Activated CD8-positive, alpha-beta memory T cell treated with anti-CD3 and anti-CD28 coated beads for 36 hours (primary cell): ENCODE measurements at regions not wholly inside any gene's neighbourhood (a gene's known extent, or its start where the extent isn't known, plus 50 kb on each side); places are given as distances from the start of the nearest gene placed in this dataset.
"Not testable (repeated sequence)": the region's sequence is repeated elsewhere in the genome, so short reads cannot be mapped to it uniquely, and the experiment has no call there.

Experiments
- CTCF ChIA-PET: fragments of 350-600 bp; sonication (Branson Sonifier 250); formaldehyde crosslinking; loops from one replicate; lab custom pipeline; 2021; ENCODE audit warnings: antibody characterized with exemption; lab: Charles Lee
- POLR2A ChIA-PET: fragments of 350-600 bp; sonication (Branson Sonifier 250); formaldehyde crosslinking; loops from one replicate; lab custom pipeline; 2021; ENCODE audit warnings: antibody characterized with exemption; lab: Charles Lee

DNA sequence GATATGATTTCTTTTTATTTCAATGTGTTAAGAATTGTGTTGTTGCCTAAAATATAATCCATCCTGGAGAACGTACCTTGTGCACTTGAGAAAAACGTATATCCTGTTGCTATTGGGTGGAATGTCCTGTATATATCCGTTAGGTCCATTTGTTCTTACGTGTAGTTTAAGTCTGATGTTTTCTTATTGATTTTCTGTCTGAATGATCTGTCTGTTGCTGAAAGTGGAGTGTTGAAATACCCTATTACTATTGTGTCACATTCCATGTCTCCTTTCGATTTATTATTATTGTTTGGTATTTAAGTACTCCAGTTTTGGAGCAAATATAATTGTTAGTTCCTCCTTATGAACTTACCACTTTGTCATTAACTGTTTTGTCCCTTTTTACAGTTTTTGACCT, 270.6 kb downstream of the UBE2NL start:
- CTCF ChIA-PET, POLR2A ChIA-PET: not testable (repeated sequence)

DNA sequence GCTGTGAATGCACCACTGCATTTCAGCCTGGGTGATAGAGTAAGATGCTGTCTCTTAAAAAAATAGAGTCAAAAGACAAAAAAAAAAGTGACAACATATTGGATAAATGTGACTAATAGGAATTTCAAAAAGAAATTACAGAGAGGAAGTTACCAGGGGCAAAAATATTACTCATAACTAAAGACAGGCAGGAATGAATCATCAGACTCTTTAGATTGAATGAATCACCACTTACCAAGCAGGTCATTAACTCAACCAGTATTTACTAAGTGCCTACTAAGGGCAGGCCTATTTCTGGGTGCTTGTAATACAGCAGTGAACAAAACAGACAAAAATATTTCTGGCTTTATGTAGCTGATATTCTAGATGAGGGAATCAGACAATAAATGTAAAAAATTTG, 301.3 kb downstream of the UBE2NL start:
- POLR2A ChIA-PET, CTCF ChIA-PET: not testable (repeated sequence)

DNA sequence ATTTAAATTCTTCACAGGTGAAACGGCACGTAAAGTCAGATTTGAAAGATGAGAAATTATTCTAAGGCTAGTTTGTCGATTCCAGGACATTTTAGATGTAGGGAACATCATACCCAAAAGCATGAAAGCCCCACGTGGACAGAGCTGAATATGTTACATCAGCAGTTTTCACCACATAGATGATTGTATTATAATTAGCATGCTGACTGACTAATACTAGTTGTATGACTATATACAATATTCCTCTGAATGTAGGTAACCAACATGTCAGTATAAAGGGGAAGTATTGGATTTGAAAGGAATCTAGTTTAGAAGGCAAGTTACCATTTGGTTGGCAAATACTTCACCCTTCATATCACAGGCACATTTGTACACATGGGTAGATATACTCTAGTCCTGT, 304.6 kb downstream of the UBE2NL start:
- CTCF ChIA-PET, POLR2A ChIA-PET: not testable (repeated sequence)

DNA sequence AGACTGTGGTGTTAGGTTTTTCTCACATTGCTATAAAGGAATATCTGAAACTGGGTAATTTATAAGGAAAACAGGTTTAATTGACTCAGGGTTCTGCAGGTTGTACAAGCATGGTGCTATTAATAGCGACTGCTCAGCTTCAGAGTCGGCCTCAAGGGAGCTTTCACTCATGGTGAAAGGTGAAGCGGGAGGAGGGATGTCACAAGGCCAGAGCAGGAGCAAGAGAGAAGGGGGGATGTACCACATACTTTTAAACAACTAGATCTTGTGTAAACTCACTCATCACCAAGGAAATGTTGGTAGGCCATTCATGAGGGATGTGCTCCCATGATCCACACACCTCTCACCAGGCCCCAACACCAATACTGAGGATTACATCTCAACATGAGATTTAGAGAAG, 313.2 kb downstream of the UBE2NL start:
- POLR2A ChIA-PET, CTCF ChIA-PET: not testable (repeated sequence)

DNA sequence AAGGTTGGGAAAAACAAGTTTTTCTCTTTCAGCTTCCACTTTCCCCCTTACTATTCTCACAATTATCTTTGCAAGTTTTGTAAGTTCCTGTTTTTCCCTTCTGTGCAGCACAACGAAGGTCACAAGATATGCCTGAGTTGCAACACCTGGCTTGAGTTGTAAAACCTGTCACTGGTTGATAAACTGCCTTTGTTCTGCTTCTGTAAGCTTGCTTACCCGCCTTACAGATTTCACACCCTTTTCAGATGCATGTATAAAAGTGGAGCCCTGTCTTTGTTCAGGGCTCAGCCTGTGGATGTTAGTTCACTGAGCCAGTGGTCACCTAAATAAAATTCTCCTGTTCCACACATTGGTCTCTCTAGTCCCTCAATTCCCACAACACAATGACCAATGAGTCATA, 318.9 kb downstream of the UBE2NL start:
- CTCF ChIA-PET, POLR2A ChIA-PET: not testable (repeated sequence)

DNA sequence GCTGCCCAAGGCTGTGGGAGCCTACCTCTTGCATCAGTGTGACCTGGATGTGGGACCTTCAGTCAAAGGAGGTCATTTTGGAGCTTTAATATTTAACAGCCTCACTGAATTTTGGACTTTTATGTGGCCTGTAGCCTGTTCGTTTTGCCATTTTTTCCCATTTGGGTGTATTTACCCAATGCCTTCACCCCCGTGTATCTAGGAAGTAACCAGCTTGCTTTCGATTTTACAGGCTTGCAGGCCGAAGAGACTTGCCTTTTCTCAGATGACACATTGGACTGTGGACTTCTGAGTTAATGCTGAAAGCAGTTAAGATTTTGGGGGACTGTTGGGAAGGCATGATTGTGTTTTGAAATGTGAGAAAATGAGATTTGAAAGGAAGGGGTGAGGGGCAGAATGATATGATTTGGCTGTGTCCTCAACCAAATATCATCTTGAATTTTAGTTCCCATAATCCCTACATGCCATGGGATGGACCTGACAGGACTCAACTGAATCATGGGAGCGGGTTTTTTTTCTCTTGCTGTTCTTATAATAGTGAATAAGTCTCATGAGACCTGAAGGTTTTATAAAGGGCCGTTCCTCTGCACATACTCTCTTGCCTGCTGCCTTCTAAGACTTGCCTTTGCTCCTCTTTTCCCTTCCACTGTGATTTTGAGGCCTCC, 324.6 kb downstream of the UBE2NL start:
- POLR2A ChIA-PET, CTCF ChIA-PET: not testable (repeated sequence)

DNA sequence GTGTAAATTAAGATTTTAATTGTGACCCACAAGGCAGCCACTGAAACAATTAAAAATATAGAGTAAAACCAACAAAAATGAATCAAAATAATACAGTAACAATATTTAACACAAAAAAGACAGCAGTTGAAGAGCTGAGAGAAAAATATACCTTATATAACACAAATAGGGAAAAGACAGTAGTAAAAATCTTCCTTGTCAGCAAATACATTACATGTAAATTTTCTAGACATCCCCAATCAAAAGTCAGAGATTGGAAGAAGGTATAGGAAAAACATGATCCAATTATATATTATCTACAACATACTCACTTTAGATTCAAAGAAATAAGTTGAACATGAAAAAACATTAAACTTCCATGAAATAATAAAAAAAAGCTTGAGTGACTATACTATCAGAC, 330.8 kb downstream of the UBE2NL start:
- ChIA-PET CTCF (no interaction called here), POLR2A (no interaction called here)

DNA sequence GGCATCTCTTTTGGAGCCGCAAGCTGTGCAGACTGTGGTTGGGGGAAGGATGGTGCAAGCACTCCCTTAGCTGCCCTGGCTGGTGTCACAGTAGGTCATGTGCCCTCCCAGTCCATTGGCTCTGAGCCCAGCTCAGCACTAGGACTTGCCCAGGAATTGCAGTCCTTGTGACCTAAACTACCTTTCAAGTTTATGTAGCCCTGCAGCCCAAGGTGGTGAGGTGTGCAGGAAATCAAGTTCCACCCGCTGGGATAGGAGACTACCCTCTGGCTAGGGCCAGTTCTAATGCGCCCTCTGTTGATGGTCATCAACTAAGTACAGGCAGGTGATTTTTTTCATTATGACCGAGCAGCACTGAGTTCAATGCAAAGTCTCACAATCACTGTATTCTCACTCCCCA, 335.2 kb downstream of the UBE2NL start:
- ChIA-PET POLR2A (no interaction called here), CTCF (no interaction called here)

DNA sequence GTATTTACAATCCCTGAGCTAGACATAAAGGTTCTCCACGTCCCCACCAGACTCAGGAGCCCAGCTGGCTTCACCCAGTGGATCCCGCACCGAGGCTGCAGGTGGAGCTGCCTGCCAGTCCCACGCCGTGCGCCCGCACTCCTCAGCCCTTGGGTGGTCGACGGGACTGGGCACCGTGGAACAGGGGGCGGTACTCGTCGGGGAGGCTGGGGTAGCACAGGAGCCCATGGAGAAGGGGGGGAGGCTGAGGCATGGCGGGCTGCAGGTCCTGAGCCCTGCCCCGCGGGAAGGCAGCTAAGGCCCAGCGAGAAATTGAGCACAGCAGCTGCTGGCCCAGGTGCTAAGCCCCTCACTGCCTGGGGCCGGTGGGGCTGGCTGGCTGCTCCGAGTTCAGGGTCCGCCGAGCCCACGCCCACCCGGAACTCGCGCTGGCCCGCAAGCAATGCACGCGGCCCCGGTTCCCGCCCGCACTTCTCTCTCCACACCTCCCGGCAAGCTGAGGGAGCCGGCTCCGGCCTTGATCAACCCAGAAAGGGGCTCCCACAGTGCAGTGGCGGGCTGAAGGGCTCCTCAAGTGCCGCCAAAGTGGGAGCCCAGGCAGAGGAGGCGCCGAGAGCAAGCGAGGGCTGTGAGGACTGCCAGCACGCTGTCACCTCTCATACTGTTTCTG, 347.4 kb downstream of the UBE2NL start:
- CTCF ChIA-PET, POLR2A ChIA-PET: not testable (repeated sequence)

DNA sequence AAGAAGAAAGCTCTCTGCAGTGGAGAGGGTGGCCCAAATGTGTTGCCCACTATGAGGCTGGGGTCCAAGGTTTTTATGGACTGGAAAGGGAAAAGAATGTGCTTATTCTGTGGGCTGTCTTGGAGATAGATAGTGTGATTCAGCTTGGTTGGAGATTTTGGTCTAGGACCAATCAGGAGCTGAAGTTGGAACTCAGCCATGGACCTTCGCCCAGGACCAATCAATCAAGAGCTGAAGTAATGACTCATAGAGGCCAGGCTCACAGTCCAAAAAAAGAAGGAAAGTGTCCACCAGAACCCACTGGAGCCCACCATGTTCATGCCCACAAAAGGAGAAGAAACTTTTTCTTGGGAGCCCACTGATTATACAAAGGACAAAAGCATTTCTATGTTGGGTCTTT, 369.5 kb downstream of the UBE2NL start:
- ChIA-PET POLR2A (no interaction called here), CTCF (no interaction called here)

DNA sequence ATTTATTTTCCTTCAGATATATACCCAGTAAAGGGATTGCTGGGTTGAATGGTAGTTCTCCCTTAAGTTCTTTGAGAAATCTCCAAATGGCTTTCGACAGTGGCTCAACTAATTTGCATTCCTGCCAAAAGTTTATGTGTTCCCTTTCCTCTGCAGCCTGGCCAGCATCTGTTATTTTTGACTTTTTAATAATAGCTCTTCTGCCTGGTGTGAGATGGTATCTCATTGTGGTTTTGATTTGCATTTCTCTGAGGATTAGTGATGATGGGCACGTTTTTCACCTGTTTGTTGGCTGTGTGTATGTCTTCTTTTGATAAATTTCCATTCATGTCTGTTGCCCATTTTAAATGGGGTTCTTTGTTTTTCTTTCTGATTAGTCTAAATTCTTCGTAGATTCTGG, 375.2 kb downstream of the UBE2NL start:
- CTCF ChIA-PET = no interaction called here

DNA sequence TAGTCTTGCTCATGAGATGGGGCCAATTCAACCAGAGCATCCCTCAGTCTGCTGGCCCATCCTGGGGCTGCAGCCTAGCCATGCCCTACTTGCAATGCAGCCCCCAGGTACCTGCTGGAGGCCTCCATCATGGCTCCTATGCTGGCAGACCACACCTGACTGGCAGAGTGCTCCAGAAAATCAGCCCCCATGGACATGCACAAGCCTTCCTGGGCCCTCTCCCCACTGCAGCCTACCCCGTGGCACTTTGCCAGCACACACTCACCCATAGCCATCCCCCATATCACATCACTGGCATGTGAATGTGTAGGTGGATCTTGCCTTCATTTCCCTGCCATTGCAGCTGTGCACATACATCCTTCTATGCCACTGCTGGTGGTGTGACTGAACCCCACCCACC, 381.8 kb downstream of the UBE2NL start:
- ChIA-PET POLR2A (no interaction called here), CTCF (no interaction called here)

More for the DNA sequence above, 375.2 kb downstream of the UBE2NL start:
- POLR2A ChIA-PET = no interaction called here

DNA sequence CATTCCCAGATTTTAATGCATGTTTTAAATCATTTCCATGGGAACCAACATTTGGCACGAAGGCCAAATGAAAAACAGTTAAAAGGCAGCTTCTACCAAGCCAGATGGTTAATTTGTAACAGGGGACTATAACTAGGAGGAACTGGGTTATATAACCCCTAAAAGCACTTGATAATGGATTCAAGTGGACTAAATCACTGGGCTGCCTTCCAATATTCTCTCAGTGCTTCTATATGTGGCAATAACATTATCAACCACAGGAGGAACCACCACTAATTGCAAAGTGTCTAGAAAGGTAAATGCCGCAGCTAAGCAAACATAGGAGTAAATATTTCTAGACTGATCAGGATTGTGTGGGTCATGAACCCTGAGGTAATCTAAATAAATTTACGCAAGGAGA, 391.5 kb downstream of the UBE2NL start:
- ChIA-PET CTCF (no interaction called here), POLR2A (no interaction called here)

DNA sequence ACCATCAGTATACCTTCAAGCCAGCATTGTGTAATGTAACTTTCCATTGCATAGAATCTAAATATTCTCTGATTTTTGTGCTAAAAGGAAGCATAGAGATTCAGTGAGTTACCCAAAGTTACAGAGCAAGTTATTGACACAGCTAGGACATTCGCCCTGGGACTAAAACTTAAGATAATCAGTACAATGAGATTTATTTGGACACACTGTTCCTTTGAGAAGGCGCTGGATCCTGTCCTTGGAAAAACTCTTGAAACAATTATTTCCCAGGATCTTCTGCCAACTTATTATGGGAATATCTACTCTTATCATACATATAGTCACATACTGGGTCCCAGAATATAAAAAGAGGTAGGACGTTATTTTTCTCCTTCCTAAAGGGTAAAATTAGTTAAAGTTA, 392.0 kb downstream of the UBE2NL start:
- ChIA-PET CTCF (no interaction called here), POLR2A (no interaction called here)

DNA sequence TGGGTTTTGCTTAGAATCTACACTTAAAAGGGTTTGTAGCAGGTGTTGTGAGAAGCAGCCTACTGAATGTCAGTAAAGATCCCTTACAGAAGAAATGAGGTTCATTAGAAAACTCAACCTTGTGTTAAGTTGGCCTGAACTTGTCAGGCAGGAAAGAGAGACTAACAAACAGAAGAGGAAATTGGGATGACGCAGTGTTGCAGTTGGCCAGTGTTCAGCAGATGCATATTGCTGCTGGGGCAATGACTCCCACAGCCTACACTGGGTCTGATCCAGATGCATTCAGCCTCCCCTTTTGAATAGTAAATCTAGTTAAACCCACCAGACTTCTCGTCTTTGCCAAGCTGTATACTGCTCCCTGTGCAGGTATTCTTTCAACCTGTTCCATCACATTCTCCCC, 409.4 kb downstream of the UBE2NL start:
- POLR2A ChIA-PET = no interaction called here
- CTCF ChIA-PET = no interaction called here

DNA sequence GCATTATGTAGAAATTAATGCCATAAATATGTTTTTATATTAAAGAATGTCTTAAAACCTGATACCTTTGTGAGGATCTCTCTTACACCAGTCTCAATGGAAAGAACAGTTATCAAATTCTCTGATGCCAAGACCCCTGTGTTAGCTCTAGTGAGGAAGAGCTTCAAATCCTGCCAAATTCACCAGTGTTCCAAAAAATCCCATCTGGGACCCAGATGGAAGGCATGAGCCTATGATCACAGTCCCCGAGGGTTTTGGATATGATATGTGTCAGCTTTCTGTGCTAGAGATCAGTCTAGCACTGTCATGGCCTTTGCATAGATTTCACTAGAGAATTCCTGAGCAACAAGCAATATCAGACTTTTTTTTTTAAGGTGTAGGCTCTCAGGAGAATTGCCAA, 412.1 kb downstream of the UBE2NL start:
- ChIA-PET CTCF (no interaction called here), POLR2A (no interaction called here)

DNA sequence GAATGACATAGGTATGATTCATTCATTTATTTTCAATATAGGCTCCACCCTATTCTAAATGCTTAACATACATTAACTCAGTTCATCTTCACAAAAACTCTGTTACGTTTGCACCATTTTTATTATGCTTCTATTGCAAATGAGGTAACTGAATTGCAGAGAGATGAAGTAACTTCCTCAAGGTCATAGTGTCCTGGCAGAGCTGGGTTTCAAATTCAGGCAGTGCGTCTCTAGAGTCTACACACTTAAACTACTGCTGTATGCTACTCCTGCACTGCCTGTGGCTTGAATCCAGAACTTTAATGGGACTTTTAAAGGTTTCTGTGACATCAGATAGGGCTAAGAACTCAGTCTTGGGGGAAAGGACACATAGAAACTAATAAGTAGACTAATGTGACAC, 413.4 kb downstream of the UBE2NL start:
- CTCF ChIA-PET = no interaction called here
- POLR2A ChIA-PET = no interaction called here

DNA sequence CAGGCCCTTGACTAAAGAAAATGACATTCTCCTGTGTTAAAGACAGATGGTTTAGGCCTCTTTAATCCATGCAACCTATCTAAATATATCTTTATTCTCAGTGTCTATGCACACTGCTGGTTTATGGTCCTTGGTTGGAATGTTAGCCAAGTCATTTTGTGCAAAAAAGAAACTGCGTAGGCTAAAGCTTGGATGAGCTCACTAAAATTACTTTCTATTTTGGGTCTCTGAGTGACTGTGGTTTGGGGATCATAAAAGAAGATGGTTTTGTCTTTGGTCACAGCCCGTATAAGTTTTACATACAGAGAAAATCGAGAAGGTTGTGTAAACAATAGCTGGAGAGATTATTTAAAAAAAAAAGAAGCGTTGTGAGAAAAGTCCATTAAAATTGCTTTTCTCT, 443.6 kb downstream of the UBE2NL start:
- POLR2A ChIA-PET = no interaction called here

DNA sequence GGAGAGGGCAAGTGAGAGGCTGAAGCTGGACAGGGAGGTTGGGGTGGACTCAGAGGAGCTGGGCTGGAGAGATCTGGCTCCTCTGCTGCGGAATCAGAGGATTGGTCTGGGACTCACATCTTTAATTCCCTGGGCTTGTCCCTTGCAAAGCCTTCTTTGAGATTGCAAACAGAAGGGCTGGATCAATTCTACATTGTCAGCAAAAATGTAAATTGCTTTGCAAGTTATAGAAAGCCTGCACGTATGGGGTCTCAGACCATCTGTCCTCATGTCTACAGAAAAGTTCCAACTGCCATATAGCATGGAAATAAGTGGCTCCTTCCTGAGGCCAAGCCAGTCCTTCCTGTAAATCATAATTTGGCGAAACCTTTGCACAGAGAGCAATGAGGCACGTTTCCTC, 449.6 kb downstream of the UBE2NL start:
- POLR2A ChIA-PET = no interaction called here

More for the DNA sequence above, 443.6 kb downstream of the UBE2NL start:
- CTCF ChIA-PET = no interaction called here

DNA sequence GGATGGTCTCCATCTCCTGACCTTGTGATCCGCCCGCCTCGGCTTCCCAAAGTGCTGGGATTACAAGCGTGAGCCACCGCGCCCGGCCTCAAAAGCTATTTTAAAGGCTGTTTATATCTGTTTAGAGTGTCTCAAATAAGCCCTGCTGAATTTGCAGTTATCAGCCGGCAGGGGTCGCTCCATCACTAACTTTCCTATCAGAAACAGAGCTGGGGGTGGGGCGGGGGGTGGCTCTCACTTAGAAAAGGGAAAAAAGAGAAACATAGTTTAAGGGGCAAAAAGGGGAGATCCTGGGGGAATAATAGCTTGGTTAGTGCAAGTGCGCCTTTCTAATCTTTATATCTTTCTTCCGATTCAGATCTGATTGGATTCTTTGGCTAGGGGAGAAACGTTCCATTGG, 450.7 kb downstream of the UBE2NL start:
- CTCF ChIA-PET = no interaction called here
- POLR2A ChIA-PET = no interaction called here

More for the DNA sequence above, 449.6 kb downstream of the UBE2NL start:
- CTCF ChIA-PET = no interaction called here

DNA sequence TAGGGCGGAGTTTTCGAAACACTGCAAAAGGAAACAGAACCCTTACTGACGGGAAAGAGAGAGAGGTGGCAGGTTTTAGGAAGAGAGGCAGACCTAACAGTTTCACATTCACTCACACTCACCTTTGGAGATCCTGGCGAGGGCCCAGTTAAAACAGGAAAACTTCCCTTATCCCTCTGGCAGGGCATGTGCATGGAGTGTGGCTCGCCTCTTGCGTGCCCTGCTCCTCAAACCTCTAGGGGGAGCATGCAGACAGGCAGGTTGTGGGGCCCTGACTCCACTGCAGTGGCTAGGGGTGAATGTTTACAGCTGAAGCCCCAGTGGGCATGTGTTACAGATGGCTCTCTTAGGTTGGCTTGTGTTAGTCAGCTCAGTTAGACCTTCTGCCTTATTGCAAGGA, 451.5 kb downstream of the UBE2NL start:
- CTCF ChIA-PET = no interaction called here

DNA sequence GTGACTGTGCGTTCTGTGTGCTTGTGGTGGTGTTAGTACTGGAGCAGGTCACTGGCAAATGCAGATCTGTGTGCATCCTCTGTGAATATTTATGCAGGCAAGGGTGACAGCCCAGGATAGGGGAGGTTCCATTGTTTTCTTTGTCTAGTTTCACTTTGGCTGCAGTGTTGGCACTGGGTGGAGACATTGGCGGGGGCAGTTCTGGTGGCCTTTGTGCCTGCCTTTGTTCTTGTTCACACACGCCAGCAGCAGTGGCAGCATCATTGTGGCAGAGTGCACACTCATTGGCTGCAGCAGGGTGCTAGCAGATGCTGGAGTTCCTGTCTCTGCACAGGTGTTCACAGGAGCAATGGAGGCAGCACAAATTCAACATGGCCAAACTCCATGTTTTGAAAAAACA, 495.3 kb downstream of the UBE2NL start:
- POLR2A ChIA-PET = no interaction called here
- CTCF ChIA-PET = no interaction called here

More for the DNA sequence above, 451.5 kb downstream of the UBE2NL start:
- POLR2A ChIA-PET = no interaction called here
